ENCODE measurements at regions not wholly inside any gene's neighbourhood (a gene's known extent, or its start where the extent isn't known, plus 50 kb on each side); places are given as distances from the start of the nearest gene placed in this dataset.

DNA sequence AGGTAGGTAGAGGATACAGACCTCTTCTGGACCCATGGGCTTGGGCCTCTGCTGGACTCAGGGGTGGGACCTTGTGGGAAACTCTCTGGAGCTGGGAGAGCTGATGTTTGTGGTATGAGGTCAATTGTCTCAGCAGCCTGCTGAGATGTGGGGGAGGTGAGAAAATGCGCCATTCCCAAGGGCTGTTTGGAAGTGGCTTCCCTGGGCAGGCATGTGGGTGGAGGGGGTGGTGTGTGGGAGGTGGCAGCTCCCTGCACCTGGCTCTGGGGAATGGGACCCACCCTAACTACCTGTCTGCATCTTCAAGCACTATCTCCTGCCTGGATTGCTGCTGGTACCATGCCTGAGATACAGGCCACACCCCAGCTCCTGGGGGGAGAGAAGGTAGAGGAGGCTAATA is 97.4 kb upstream of the THY1 start:
- no peak for ATAC-seq

DNA sequence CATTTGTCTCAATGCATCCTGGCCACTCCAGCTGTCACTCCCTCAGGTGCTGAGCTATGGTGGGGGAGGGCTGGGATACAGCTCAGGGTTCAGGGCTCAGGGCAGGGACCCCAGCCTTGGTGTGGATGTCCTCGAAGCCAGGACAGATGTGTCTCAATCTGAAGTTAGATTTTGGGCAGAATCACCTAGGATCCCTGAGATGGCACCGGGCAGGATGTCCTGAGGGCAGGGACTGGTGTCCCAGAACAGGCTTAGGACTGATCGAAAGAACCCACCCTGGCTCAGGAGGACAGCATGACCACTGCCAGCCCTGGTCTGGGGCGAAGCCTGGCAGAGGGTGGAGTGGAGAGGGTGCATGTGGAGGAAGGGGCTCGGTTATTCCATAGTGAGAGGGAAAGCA is 96.8 kb upstream of the THY1 start:
- no peak for ATAC-seq

DNA sequence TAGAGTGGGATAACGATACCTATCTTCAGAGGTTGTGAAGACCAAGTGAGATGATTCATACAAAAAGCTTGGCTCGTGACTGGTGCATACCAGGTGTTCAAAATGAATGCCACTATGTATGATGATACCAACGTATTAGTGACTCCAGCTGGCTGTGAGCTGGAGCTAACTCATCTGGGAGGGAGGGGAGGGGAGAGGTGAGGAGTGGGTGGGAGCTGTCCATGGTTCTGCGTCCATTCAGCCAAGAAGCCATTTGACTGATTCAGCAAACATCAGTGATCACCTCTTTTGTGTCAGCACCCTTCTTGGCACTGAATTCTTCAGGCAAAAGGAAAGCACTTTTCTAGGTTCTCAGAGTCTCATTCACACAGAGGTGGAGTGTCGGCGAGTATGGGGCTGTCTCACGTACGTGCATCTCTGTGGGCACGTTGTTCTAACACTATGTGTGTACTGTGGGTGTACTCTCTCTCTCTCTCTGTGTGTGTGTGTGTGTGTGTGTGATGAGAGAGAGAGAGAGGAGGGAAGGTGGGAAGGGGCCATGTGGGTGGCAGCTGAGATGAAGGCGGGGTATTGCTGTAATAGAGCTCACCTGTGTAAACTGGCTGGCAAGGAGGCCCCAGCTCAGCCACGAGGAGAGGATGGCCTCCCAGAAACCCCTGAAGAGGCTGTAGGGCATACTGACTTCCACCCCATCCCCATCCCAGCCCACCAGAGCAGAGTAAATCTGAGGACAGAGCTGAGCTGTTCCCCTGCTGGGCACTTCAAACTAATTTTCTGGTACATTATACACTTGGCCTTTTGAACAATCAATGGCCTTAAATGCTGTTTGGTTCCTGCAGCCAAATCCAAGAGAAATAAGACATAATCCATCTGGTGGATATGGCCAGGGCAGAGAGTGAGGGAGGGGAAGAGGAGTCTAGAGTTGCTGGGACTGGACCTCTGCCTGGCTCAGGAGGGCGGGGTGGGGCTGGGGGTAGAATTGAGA is 96.1 kb upstream of the THY1 start:
- no peak for ATAC-seq

DNA sequence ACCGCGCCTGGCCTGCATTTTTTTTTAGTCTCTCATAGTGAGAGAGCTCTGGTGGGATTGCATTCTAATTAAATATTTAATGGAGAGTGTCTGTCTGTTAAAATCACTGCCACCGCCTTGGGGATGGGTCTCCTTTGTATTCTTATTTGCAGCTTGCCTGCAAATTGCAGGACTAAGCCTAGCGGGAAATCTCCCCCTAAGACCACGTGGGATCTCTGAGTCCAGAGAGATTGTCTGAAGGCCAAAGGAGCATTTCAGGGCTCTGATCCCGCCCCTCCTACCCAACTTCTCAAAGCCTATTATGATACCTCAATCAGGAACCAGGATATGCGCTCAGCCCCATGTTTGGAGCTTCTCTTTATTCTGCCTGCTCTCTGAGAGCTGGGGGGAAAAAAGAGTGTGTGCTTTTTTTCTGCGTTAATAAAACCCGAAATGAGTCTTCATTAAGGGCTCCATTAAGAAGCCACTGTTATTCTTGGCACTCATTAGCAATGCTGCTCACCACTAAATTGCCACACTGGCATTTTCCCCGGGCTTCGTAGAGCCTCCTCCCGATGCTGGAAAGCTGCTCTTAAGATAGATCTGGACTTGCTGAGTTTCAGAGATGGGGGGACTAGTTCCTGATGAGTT is 92.9 kb upstream of the THY1 start:
- ATAC-seq = no peak

- ATAC-seq = no peak
These were observed 90.8 kb upstream of the THY1 start for GRCh38 chr11:119513806-119514170.

DNA sequence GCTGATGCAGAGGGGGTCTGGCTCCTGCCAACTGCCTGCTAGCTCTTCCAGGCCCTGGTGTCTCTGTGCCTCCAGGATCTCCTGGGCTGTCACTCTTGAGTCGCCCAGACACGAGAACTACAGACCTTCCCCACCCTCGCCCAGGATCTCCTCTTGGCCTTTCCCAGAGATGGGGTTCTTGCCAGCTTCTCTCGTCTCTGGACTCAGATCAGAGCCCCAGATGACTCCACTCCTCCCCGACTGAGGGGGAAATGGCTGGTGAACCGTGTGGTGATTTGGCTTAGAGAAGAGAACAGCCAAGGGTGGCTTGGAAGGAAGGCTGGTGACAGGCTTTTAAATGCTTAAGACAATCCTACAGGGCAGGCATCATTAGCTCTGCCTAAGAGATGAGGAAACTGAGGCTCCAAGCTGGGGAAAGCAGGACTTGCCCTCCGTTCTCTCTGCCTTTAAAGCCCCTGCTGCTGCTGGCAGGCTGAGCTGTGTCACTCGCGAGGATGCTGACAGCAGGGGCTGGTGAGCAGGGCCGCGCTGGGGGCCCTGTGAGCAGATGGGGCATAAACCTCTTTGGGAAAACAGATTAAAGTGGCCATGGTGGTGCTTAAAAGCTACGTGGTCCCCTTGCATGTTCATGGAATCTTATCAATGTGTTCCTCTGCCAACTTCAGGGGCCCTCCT is 90.3 kb upstream of the THY1 start:
- ATAC-seq = no peak

GRCh38 chr11:119512369-119512768 is 89.4 kb upstream of the THY1 start:
- ATAC-seq = peak in 1 of 2 donors; percentile 36

GRCh38 chr11:119511614-119512306 is 88.8 kb upstream of the THY1 start:
- no peak for ATAC-seq

- peak; percentile 68 to 70 for ATAC-seq
These were observed 87.0 kb upstream of the THY1 start for GRCh38 chr11:119509969-119510401.

GRCh38 chr11:119509282-119509841 is 86.4 kb upstream of the THY1 start:
- no peak for ATAC-seq

GRCh38 chr11:119506436-119506835 is 83.5 kb upstream of the THY1 start:
- no peak for ATAC-seq

DNA sequence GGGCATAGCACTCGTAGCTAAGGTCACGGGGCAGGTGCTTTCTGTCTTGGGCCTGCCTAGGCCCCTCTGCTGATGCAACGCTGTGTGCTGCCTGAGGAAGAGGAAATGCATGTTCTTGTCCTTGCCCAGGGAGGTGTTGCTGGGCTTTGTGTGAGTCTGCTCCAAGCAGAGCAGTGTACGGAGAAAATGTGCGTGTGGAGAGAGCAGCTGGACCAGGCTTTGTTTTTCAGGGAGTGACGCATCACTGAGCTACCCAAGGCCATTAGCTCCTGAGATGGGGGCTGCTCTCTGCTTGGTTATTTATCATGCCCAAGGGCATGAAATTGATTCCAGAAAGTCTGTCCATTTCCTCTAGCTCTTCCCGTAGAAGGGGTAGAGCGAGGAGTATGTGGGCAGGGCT is 82.9 kb upstream of the THY1 start:
- ATAC-seq = no peak

GRCh38 chr11:119505071-119505470 is 82.1 kb upstream of the THY1 start:
- ATAC-seq = no peak

DNA sequence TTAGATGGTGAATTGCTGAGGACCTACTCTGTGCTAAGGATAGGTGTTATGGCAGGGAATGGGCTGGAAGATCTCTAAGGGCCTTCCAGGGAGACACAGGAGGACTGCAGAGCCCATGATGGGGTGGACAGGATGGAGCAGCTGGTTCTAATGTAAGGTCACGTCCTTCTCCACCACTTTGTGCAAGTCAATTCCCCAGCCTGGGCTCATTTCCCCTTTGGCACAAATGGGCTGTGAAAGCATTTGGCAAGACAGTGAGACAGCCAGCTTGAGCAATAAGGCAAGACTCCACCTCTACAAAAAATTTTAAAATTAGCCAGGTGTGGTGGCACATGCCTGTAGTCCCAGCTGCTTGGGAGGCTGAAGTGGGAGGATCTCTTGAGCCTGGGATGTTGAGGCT is 81.4 kb upstream of the THY1 start:
- ATAC-seq = no peak

GRCh38 chr11:119501777-119502405 is 78.9 kb upstream of the THY1 start:
- ATAC-seq = no peak

GRCh38 chr11:119497717-119498116 is 74.7 kb upstream of the THY1 start:
- ATAC-seq = no peak

- no peak for ATAC-seq
These were observed 74.0 kb upstream of the THY1 start for GRCh38 chr11:119496997-119497396.

GRCh38 chr11:119496469-119496868 is 73.5 kb upstream of the THY1 start:
- no peak for ATAC-seq

- ATAC-seq = no peak
These were observed 70.7 kb upstream of the THY1 start for GRCh38 chr11:119493712-119494111.

DNA sequence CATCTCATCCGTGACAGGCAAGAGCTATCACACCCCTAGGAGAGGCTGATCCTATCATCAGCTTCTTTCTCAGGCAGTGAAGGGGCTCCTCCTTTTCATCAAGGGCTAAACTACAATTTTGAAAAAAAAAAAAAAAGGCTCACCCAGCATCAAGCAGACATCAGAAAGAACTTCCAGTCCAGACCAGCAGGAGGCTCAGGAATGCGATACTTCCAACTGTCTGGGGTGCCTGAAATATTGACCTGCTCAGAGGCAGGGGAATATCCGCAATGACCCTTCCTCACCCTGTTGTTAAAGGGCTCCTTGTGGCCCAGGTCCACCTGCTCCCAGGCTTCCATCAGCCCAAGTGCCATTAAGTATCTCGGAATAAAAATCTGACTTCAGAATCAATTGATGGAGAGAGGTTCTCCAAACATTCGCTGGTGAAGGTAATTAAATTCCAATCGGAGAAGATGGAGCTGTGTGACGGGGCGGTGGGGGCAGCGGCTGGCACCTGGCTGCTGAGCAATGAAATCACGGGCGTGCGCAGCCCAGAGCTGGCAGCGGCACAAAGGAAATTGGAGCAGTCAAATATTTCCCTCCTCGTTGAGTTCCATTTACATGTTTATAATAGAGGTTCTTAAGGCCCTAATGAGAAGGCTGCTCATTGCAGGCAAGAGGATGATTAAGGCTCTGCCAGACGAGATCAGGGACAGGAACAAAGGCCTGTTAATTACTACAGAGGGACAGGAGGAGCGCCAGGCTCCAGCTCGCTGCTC is 69.0 kb upstream of the THY1 start:
- no peak for ATAC-seq

GRCh38 chr11:119490253-119491006 is 67.5 kb upstream of the THY1 start:
- ATAC-seq = no peak
